A172 (cell line): ENCODE measurements at regions not wholly inside any gene's neighbourhood (a gene's known extent, or its start where the extent isn't known, plus 50 kb on each side); places are given as distances from the start of the nearest gene placed in this dataset.
"Not testable (repeated sequence)": the region's sequence is repeated elsewhere in the genome, so short reads cannot be mapped to it uniquely, and the experiment has no call there.

Experiments used
- DNase-seq: peaks from one replicate; pipeline ENCODE4 v3.0.0-alpha.2; 2015; ENCODE audit warnings: low spot score

- no peak for DNase-seq
Measured at GRCh38 chr5:66413931-66414330, 182.3 kb upstream of the MAST4 start.

GRCh38 chr5:66415208-66415607 lies 181.0 kb upstream of the MAST4 start:
- DNase-seq = no peak

GRCh38 chr5:66416698-66417097 lies 179.5 kb upstream of the MAST4 start:
- no peak for DNase-seq

GRCh38 chr5:66417781-66418180 lies 178.4 kb upstream of the MAST4 start:
- DNase-seq = no peak

GRCh38 chr5:66423484-66423883 lies 172.7 kb upstream of the MAST4 start:
- no peak for DNase-seq

GRCh38 chr5:66425842-66426241 lies 170.4 kb upstream of the MAST4 start:
- DNase-seq = no peak

- DNase-seq = no peak
Measured at GRCh38 chr5:66426259-66427138, 169.7 kb upstream of the MAST4 start.

GRCh38 chr5:66427139-66427442 lies 169.1 kb upstream of the MAST4 start:
- no peak for DNase-seq

- no peak for DNase-seq
Measured at GRCh38 chr5:66436721-66437120, 159.5 kb upstream of the MAST4 start.

- DNase-seq = no peak
Measured at GRCh38 chr5:66438087-66438486, 158.1 kb upstream of the MAST4 start.

- DNase-seq = no peak
Measured at GRCh38 chr5:66438696-66439095, 157.5 kb upstream of the MAST4 start.

- peak; percentile 88 for DNase-seq
Measured at GRCh38 chr5:66440202-66440680, 156.0 kb upstream of the MAST4 start.

- no peak for DNase-seq
Measured at GRCh38 chr5:66441351-66441750, 154.8 kb upstream of the MAST4 start.

- peak; percentile 69 for DNase-seq
Measured at GRCh38 chr5:66442951-66443445, 153.2 kb upstream of the MAST4 start.

- no peak for DNase-seq
Measured at GRCh38 chr5:66443462-66444130, 152.6 kb upstream of the MAST4 start.

- not testable (repeated sequence) for DNase-seq
Measured at GRCh38 chr5:66448070-66448469, 148.1 kb upstream of the MAST4 start.

- DNase-seq = no peak
Measured at GRCh38 chr5:66450237-66450636, 146.0 kb upstream of the MAST4 start.

GRCh38 chr5:66450988-66451387 lies 145.2 kb upstream of the MAST4 start:
- no peak for DNase-seq

- no peak for DNase-seq
Measured at GRCh38 chr5:66452109-66452508, 144.1 kb upstream of the MAST4 start.

- peak; percentile 61 for DNase-seq
Measured at GRCh38 chr5:66454186-66455078, 141.8 kb upstream of the MAST4 start.

- no peak for DNase-seq
Measured at GRCh38 chr5:66459728-66460127, 136.5 kb upstream of the MAST4 start.

GRCh38 chr5:66467564-66467963 lies 128.6 kb upstream of the MAST4 start:
- no peak for DNase-seq
